ENCODE measurements at regions not wholly inside any gene's neighbourhood (a gene's known extent, or its start where the extent isn't known, plus 50 kb on each side); places are given as distances from the start of the nearest gene placed in this dataset.

GRCh38 chr1:91075233-91076135 lies 53.6 kb upstream of the ZNF644 start:
- no peaks in the 10 kb centered on the region for H3K9me3 ChIP-seq (ENCODE audit: severe bottlenecking)
- no peak overlapping the region for H3K27ac ChIP-seq (ENCODE audit: poor library complexity, severe bottlenecking)
- no peaks in the 10 kb centered on the region for H3K27me3 ChIP-seq (ENCODE audit: insufficient read depth, poor library complexity, severe bottlenecking)
- no peak for DNase-seq (ENCODE audit: low spot score)
- no peaks in the 10 kb centered on the region for H3K4me1 ChIP-seq (ENCODE audit: insufficient read depth, poor library complexity, severe bottlenecking)
- TF ChIP-seq, protein P1, sequence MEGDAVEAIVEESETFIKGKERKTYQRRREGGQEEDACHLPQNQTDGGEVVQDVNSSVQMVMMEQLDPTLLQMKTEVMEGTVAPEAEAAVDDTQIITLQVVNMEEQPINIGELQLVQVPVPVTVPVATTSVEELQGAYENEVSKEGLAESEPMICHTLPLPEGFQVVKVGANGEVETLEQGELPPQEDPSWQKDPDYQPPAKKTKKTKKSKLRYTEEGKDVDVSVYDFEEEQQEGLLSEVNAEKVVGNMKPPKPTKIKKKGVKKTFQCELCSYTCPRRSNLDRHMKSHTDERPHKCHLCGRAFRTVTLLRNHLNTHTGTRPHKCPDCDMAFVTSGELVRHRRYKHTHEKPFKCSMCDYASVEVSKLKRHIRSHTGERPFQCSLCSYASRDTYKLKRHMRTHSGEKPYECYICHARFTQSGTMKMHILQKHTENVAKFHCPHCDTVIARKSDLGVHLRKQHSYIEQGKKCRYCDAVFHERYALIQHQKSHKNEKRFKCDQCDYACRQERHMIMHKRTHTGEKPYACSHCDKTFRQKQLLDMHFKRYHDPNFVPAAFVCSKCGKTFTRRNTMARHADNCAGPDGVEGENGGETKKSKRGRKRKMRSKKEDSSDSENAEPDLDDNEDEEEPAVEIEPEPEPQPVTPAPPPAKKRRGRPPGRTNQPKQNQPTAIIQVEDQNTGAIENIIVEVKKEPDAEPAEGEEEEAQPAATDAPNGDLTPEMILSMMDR (IDR thresholded peaks at IDR 0.05; ENCODE audit: poor library complexity, severe bottlenecking): no peak
- no peak overlapping the region for H3K4me3 ChIP-seq (ENCODE audit: severe bottlenecking)
- H3K36me3 ChIP-seq (ENCODE audit: low read depth): no peaks in the 10 kb centered on the region
- no peak for ATAC-seq (ENCODE audit: low read depth)

DNA sequence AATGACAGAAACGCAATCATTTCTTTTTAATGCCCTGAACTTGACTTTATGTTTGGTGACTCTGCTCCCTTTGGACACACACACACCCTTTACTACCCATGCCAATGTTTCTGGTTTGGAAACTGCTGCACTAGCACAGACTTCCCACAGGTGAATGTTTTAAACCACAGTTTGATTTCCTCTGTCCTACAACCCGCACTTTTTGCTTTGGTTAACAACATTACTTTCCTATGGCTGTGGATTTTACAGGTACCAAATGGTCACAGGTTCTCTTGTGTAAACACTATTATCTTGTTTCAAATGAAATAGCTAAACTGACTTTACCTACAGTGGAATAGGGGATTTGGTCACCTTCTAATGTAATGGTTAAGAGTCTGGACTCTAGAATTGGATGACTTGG lies 51.5 kb upstream of the ZNF644 start:
- Histone ChIP-seq H3K36me3 (ENCODE audit: low read depth) (no peaks in the 10 kb centered on the region), H3K4me3 (ENCODE audit: severe bottlenecking) (no peak overlapping the region), H3K27me3 (ENCODE audit: insufficient read depth, poor library complexity, severe bottlenecking) (no peaks in the 10 kb centered on the region), H3K4me1 (ENCODE audit: insufficient read depth, poor library complexity, severe bottlenecking) (no peaks in the 10 kb centered on the region), H3K27ac (ENCODE audit: poor library complexity, severe bottlenecking) (no peak overlapping the region), H3K9me3 (ENCODE audit: severe bottlenecking) (no peaks in the 10 kb centered on the region)
- DNase-seq (ENCODE audit: low spot score): no peak
- TF ChIP-seq, protein P1 (IDR thresholded peaks at IDR 0.05; ENCODE audit: poor library complexity, severe bottlenecking): no peak
- ATAC-seq (ENCODE audit: low read depth): no peak

- no peak for ATAC-seq (ENCODE audit: low read depth)
- no peaks in the 10 kb centered on the region for H3K4me1 ChIP-seq (ENCODE audit: insufficient read depth, poor library complexity, severe bottlenecking)
- no peak overlapping the region for H3K27ac ChIP-seq (ENCODE audit: poor library complexity, severe bottlenecking)
- no peaks in the 10 kb centered on the region for H3K27me3 ChIP-seq (ENCODE audit: insufficient read depth, poor library complexity, severe bottlenecking)
- no peak overlapping the region for H3K4me3 ChIP-seq (ENCODE audit: severe bottlenecking)
- no peak for DNase-seq (ENCODE audit: low spot score)
- TF ChIP-seq, protein P1 (IDR thresholded peaks at IDR 0.05; ENCODE audit: poor library complexity, severe bottlenecking): no peak
- no peaks in the 10 kb centered on the region for H3K9me3 ChIP-seq (ENCODE audit: severe bottlenecking)
- no peaks in the 10 kb centered on the region for H3K36me3 ChIP-seq (ENCODE audit: low read depth)
Measured at GRCh38 chr1:91071838-91072237, 50.0 kb upstream of the ZNF644 start.

All from RWPE2 (cell line).